Tibial nerve (tissue), 4 donors: ENCODE measurements at regions not wholly inside any gene's neighbourhood (a gene's known extent, or its start where the extent isn't known, plus 50 kb on each side); places are given as distances from the start of the nearest gene placed in this dataset.

Experiments used
- DNase-seq, 2 donors: peaks; one replicate each; pipeline ENCODE4 v3.0.0-alpha.2; 2019; ENCODE audit warnings: low spot score in 2 of 2
- H3K27ac ChIP-seq, 4 donors: fragments of 200-600 bp; sonication (generic) in 3 of 4; one replicate each; pipeline ENCODE4 v1.5.1; 2017 to 2019; ENCODE audit warnings: mild to moderate bottlenecking in 1 of 4
- H3K27me3 ChIP-seq, 2 donors: fragments of 200-600 bp; sonication (generic) in 1 of 2; one replicate each; pipeline versions ENCODE4 v1.5.1 to v1.6.0; 2017 to 2019
- H3K36me3 ChIP-seq, 3 donors: fragments of 200-600 bp; sonication (generic); one replicate each; pipeline ENCODE4 v1.5.1; 2018 to 2019
- H3K4me1 ChIP-seq, 4 donors: fragments of 200-600 bp; sonication (generic) in 3 of 4; one replicate each; pipeline ENCODE4 v1.5.1; 2017 to 2019
- H3K4me3 ChIP-seq, 4 donors: fragments of 200-600 bp; sonication (generic) in 3 of 4; one replicate each; pipeline ENCODE4 v1.5.1; 2017 to 2019; ENCODE audit warnings: mild to moderate bottlenecking in 1 of 4, moderate library complexity in 1 of 4
- H3K9me3 ChIP-seq, 4 donors: fragments of 200-600 bp; sonication (generic) in 3 of 4; one replicate each; pipeline ENCODE4 v1.5.1; 2017 to 2019
- EP300 ChIP-seq, 2 donors: sonication (generic); formaldehyde crosslinking; IDR thresholded peaks; one replicate each; pipeline ENCODE4 v1.6.1; 2017; ENCODE audit warnings: antibody characterized with exemption in 2 of 2, mild to moderate bottlenecking in 1 of 2
- POLR2A ChIP-seq, 2 donors: fragments of 450-650 bp; IDR thresholded peaks; one replicate each; pipeline ENCODE4 v1.6.1; 2017; ENCODE audit warnings: antibody characterized with exemption in 2 of 2, mild to moderate bottlenecking in 2 of 2, moderate library complexity in 2 of 2
- WGBS, 2 donors: methylation state at CpG; one replicate each; pipeline ENCODE4 v1.1.5; 2018; 5-methylcytosine and 5-hydroxymethylcytosine counted together
- TF ChIP-seq, protein P1 (sequence below), 5 experiments: fragments of 200-600 bp in 3 of 5; fragments of 450-650 bp in 2 of 5; sonication (generic) in 3 of 5; IDR thresholded peaks; one replicate each; pipeline ENCODE4 v1.5.1; 2016 to 2019; ENCODE audit warnings: antibody characterized with exemption in 5 of 5, mild to moderate bottlenecking in 3 of 5, moderate library complexity in 2 of 5

DNA sequence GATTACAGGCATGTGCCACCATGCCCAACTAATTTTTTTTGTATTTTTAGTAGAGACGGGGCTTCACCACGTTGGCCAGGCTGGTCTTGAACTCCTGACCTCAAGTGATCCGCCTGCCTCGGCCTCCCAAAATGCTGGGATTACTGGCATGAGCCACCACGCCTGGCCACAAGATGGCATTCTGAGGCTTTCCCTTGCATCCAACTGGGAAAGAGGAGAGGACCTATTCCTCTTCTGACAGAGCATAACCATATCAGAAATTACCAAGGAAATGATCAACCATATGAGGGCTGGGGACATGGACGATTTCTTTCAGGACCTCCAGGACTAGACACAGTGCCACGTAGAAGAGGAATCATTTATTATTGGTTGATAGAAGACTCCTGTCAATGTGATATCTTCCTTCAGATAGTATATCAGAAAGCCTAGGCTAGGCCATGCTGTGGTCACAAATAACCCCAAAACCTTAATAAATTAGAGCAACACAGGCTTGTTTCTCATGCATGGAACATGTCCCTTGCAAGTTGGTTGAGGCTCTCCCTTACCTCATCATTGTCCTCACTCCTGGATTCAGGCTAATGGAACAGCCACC lies 372.3 kb upstream of the IL12A start:
- no peak for DNase-seq
- H3K4me1 ChIP-seq: peaks cover 0 to 14% (median 3%) of the 10 kb centered on the region in 4 donors
- H3K27ac ChIP-seq: no peak overlapping the region
- TF ChIP-seq, protein P1, sequence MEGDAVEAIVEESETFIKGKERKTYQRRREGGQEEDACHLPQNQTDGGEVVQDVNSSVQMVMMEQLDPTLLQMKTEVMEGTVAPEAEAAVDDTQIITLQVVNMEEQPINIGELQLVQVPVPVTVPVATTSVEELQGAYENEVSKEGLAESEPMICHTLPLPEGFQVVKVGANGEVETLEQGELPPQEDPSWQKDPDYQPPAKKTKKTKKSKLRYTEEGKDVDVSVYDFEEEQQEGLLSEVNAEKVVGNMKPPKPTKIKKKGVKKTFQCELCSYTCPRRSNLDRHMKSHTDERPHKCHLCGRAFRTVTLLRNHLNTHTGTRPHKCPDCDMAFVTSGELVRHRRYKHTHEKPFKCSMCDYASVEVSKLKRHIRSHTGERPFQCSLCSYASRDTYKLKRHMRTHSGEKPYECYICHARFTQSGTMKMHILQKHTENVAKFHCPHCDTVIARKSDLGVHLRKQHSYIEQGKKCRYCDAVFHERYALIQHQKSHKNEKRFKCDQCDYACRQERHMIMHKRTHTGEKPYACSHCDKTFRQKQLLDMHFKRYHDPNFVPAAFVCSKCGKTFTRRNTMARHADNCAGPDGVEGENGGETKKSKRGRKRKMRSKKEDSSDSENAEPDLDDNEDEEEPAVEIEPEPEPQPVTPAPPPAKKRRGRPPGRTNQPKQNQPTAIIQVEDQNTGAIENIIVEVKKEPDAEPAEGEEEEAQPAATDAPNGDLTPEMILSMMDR (IDR thresholded peaks at IDR 0.05): peak in 3 of 5 experiments; percentile 17 to 30 (median 23)
- no peak for TF ChIP-seq EP300 (IDR thresholded peaks at IDR 0.05)
- no peaks in the 10 kb centered on the region for H3K36me3 ChIP-seq
- H3K4me3 ChIP-seq: no peak overlapping the region
- H3K27me3 ChIP-seq: no peaks in the 10 kb centered on the region
- no peaks in the 10 kb centered on the region for H3K9me3 ChIP-seq
- WGBS, 2 donors: 58 to 67% methylated on average over 7 of the region's 7 CpGs

DNA sequence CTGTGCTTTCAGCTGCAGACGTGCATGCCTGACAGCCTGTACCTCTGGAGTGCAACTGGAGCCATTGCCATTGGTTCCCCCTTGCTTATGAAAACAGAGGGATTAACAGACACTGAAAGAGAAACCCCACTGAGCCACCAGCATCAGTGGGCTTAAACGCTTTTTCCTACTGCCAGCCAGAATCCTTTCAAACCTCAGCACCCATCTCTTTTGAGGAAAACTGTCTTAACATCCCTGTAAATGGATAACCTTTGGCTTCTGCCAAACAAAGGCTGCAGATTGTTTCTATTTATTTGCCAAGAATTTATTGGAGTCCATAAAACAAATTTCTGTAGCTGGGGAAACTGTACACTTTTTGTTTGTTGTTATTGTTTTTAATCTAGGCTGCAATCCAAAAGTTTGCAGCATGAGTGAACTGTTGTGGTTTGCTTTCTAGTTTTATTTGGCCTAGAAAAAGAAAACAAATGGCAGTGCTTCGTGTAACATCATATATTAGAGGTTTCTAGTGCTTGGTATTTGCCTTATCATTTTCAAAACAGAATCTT lies 369.2 kb upstream of the IL12A start:
- Histone ChIP-seq H3K9me3 (no peaks in the 10 kb centered on the region), H3K27me3 (no peaks in the 10 kb centered on the region), H3K4me3 (no peak overlapping the region), H3K36me3 (no peaks in the 10 kb centered on the region), H3K4me1 (peaks cover 0 to 14% (median 3%) of the 10 kb centered on the region in 4 donors), H3K27ac (no peak overlapping the region)
- no peak for DNase-seq
- TF ChIP-seq POLR2A (IDR thresholded peaks at IDR 0.05): no peak
- TF ChIP-seq EP300 (IDR thresholded peaks at IDR 0.05): no peak
- TF ChIP-seq, protein P1 (IDR thresholded peaks at IDR 0.05): no peak
- WGBS, 2 donors: 11 to 21% methylated on average over 3 of the region's 3 CpGs

DNA sequence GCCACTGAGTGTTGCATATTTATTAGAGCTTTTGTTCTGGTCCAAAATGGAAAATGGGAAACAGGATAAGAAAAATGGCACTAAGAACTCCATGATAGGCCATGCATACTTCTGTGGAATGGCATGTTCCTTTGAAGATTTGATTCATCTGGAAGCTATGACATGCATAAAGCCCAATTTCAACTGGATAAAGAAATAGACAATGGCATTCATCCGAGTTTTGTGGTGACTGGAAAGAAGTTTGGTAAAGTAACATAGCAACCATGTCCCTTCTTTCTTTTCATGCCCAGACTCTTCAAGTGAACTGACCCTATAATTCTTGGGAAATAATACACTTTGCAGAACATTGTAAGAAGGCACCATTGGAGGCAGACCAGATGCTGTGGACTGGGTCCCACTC lies 368.4 kb upstream of the IL12A start:
- H3K27ac ChIP-seq: no peak overlapping the region
- no peaks in the 10 kb centered on the region for H3K9me3 ChIP-seq
- TF ChIP-seq, protein P1 (IDR thresholded peaks at IDR 0.05): no peak
- TF ChIP-seq EP300 (IDR thresholded peaks at IDR 0.05) (no peak), POLR2A (IDR thresholded peaks at IDR 0.05) (no peak)
- WGBS, 2 donors: 55 to 79% methylated on average over 1 of the region's 1 CpG
- H3K27me3 ChIP-seq: no peaks in the 10 kb centered on the region
- DNase-seq: no peak
- H3K4me3 ChIP-seq: no peak overlapping the region
- H3K36me3 ChIP-seq: no peaks in the 10 kb centered on the region
- H3K4me1 ChIP-seq: peaks cover 0 to 14% (median 3%) of the 10 kb centered on the region in 4 donors

DNA sequence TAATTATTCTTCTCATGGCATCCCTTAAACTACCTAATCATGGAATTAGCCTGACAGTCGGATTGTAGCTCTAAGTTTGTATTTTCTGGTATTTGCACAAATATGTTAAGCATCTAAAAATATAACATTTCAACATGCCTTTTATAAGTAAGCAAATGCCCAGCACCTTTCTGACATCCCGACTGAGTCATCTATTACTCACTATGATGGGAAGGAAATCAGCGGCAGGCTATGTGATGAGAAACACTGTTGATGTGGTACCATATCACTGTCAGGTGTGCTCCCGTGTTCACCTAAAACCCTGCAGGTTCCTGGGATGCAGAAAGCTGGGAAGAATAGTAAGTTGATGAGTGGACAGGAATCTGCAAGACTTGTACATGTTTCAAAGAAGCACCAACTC lies 367.8 kb upstream of the IL12A start:
- Histone ChIP-seq H3K27me3 (no peaks in the 10 kb centered on the region), H3K9me3 (no peaks in the 10 kb centered on the region), H3K4me3 (no peak overlapping the region), H3K4me1 (peaks cover 0 to 14% (median 3%) of the 10 kb centered on the region in 4 donors), H3K27ac (no peak overlapping the region), H3K36me3 (no peaks in the 10 kb centered on the region)
- 81 to 85% methylated on average over 4 of the region's 4 CpGs for WGBS, 2 donors
- TF ChIP-seq EP300 (IDR thresholded peaks at IDR 0.05): no peak
- TF ChIP-seq POLR2A (IDR thresholded peaks at IDR 0.05): no peak
- TF ChIP-seq, protein P1 (IDR thresholded peaks at IDR 0.05): no peak
- no peak for DNase-seq

DNA sequence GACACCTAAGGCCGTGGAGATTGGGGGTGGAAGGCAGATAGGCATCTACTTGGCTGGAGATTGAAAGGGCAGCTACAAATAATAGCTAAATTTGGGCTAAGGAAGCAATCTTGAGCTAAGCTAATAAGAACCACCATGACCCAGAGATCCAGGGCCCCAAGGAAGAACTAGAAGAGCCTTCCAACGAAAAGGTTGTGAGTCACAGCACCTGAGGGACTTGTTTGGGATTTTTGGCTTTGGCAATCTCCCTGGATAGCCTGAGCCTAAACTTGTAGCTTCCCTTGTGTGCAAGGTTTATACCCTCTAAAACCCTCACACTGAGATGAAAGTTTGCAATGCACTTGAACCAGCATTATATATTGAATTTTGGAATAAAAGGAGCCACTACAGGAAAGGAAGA lies 364.0 kb upstream of the IL12A start:
- Histone ChIP-seq H3K4me1 (peaks cover 0 to 6% (median under 1%) of the 10 kb centered on the region in 4 donors), H3K9me3 (no peaks in the 10 kb centered on the region), H3K4me3 (no peak overlapping the region), H3K36me3 (no peaks in the 10 kb centered on the region), H3K27ac (no peak overlapping the region), H3K27me3 (no peaks in the 10 kb centered on the region)
- WGBS, 2 donors: 82 to 84% methylated on average over 2 of the region's 2 CpGs
- no peak for DNase-seq
- TF ChIP-seq, protein P1 (IDR thresholded peaks at IDR 0.05): no peak
- no peak for TF ChIP-seq EP300 (IDR thresholded peaks at IDR 0.05)
- no peak for TF ChIP-seq POLR2A (IDR thresholded peaks at IDR 0.05)
